HFF-Myc (cell line): ENCODE measurements at regions not wholly inside any gene's neighbourhood (a gene's known extent, or its start where the extent isn't known, plus 50 kb on each side); places are given as distances from the start of the nearest gene placed in this dataset.

Source experiments
- DNase-seq: peaks from one replicate; pipeline ENCODE4 v3.0.0-alpha.2; 2011; ENCODE audit warnings: low read depth; ENCODE audit errors: extremely low read depth
- H3K4me3 ChIP-seq: replicated peaks from 2 replicates; pipeline ENCODE4 v1.5.1; 2011; ENCODE audit warnings: low read depth, mild to moderate bottlenecking, control low read depth, low read length
- TF ChIP-seq, protein P1 (sequence below): IDR thresholded peaks from 2 replicates; pipeline ENCODE4 v1.5.1; 2012; ENCODE audit warnings: mild to moderate bottlenecking, low read depth, low read length, control low read depth; ENCODE audit errors: missing control alignments

GRCh38 chr14:27175489-27175888 lies 577.7 kb upstream of the NOVA1 start:
- no peak overlapping the region for H3K4me3 ChIP-seq
- DNase-seq = no peak
- TF ChIP-seq, protein P1, sequence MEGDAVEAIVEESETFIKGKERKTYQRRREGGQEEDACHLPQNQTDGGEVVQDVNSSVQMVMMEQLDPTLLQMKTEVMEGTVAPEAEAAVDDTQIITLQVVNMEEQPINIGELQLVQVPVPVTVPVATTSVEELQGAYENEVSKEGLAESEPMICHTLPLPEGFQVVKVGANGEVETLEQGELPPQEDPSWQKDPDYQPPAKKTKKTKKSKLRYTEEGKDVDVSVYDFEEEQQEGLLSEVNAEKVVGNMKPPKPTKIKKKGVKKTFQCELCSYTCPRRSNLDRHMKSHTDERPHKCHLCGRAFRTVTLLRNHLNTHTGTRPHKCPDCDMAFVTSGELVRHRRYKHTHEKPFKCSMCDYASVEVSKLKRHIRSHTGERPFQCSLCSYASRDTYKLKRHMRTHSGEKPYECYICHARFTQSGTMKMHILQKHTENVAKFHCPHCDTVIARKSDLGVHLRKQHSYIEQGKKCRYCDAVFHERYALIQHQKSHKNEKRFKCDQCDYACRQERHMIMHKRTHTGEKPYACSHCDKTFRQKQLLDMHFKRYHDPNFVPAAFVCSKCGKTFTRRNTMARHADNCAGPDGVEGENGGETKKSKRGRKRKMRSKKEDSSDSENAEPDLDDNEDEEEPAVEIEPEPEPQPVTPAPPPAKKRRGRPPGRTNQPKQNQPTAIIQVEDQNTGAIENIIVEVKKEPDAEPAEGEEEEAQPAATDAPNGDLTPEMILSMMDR = no peak

GRCh38 chr14:27181333-27181732 lies 583.5 kb upstream of the NOVA1 start:
- no peak overlapping the region for H3K4me3 ChIP-seq
- TF ChIP-seq, protein P1 = no peak
- DNase-seq = no peak

- DNase-seq = no peak
- TF ChIP-seq, protein P1 = no peak
- no peak overlapping the region for H3K4me3 ChIP-seq
Observed at GRCh38 chr14:27184427-27184826, 586.6 kb upstream of the NOVA1 start.

DNA sequence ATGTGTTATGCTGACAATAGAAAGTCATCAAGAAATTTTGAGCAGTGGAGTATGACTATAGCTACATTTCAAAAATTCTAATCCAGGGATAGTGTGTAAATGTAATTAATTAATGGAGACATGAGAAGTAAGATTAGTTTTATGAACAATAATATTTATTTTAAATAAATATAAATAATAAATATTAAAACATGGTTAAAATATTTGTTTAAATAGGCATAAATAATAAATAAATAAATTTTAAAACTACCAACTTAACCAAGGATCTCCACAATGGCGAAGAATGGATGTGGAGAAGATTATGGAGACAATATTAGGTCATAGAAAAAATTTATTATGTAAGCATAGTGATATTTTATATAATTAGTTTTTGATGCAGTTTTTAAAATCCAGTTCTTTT lies 588.2 kb upstream of the NOVA1 start:
- TF ChIP-seq, protein P1 = no peak
- no peak for DNase-seq
- H3K4me3 ChIP-seq = no peak overlapping the region

DNA sequence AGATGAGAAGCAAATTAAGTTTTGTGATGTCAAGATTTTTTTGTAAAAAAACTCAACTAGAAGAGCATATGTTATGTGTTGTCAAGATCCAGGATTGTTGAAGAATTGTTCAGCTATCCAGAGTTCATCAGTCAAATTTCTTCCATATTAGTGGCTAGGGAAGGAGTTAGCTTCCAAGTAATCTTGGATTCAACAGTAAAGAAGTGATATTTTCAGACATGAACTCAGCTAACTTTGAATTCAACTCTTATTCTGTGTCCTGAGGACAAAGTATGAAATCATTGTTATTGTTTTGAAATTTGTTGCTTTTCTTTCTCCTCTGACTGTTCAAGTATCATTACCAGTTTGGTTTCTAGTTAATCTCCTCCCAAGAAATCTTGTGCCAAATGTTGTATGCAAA lies 589.3 kb upstream of the NOVA1 start:
- no peak for DNase-seq
- H3K4me3 ChIP-seq = no peak overlapping the region
- TF ChIP-seq, protein P1 = no peak

DNA sequence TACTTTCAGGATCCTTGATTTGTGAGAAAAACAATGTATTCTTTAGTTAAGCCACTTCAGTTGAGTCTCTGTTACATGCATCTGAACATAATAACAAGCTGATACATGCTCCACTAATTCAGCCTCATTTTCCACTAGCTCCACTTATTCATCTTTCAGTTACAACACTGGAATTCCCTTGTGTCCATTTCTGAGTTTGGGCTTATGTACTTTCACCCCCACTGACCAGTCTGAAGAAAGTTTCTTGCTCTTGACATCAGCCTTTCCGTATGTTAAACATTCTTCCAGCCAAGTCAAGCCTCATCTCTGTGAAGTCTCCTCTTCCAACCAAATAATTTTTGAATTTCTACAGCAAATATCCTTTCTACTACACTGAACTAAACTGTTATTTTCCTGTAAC lies 592.5 kb upstream of the NOVA1 start:
- TF ChIP-seq, protein P1 = no peak
- DNase-seq = no peak
- no peak overlapping the region for H3K4me3 ChIP-seq

DNA sequence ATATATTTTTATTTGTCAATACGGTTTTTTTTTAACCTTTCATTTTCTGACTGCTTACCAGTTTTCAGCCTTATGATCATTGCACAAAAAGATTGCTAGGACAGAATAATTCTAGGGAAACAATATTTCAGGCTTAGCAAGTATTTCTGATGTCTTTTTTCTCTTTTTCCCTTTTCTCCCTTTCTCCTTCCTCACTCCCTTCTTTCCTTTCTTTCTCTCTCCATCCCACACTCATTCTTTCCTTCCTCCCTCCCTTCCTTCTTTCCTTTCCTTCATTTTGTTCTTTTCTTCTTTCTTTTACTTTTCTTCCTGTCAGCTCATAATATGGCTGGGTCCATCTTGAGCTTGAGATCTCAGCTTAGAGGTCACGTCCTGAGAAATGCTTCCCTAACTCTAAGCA lies 601.4 kb upstream of the NOVA1 start:
- no peak for DNase-seq
- TF ChIP-seq, protein P1 = no peak
- H3K4me3 ChIP-seq = no peak overlapping the region
